HFFc6 (cell line): ENCODE measurements at regions not wholly inside any gene's neighbourhood (a gene's known extent, or its start where the extent isn't known, plus 50 kb on each side); places are given as distances from the start of the nearest gene placed in this dataset.
A peak's percentile ranks its signal among the peaks of the same experiment; 100 is the strongest.

Experiments
- DNase-seq: peaks from one replicate; pipeline ENCODE4 v3.0.0-alpha.2; 2018
- H3K27ac Mint-ChIP-seq: 2 replicates; pipeline ENCODE4 v1.8.0; 2020; ENCODE audit warnings: mild to moderate bottlenecking, mixed read lengths
- H3K27me3 Mint-ChIP-seq: 2 replicates; pipeline ENCODE4 v1.8.0; 2021; ENCODE audit warnings: mild to moderate bottlenecking, moderate library complexity, mixed read lengths; ENCODE audit not compliant: insufficient read depth
- H3K36me3 Mint-ChIP-seq: 2 replicates; pipeline ENCODE4 v1.8.0; 2021; ENCODE audit warnings: low read depth, mixed read lengths
- H3K4me1 Mint-ChIP-seq: 2 replicates; pipeline ENCODE4 v1.8.0; 2020; ENCODE audit warnings: low read depth, mixed read lengths
- H3K4me3 Mint-ChIP-seq: 2 replicates; pipeline ENCODE4 v1.8.0; 2020; ENCODE audit warnings: mild to moderate bottlenecking, moderate library complexity, mixed read lengths
- H3K9me3 Mint-ChIP-seq: 2 replicates; pipeline ENCODE4 v1.8.0; 2020; ENCODE audit warnings: mild to moderate bottlenecking, mixed read lengths
- CTCF ChIP-seq: fragments of 200-600 bp; sonication (generic); IDR thresholded peaks from 2 replicates; pipeline ENCODE4 v1.5.0; 2021; ENCODE audit warnings: antibody characterized with exemption, mild to moderate bottlenecking

- TF ChIP-seq CTCF: no peak
- H3K4me1 Mint-ChIP-seq: no peaks in the 10 kb centered on the region; the same call in 1 of the 2 replicates
- DNase-seq: no peak
- H3K27me3 Mint-ChIP-seq: peaks cover 5% of the 10 kb centered on the region
- no peak overlapping the region for H3K4me3 Mint-ChIP-seq
- H3K27ac Mint-ChIP-seq: no peak overlapping the region
- no peaks in the 10 kb centered on the region for H3K9me3 Mint-ChIP-seq
- no peaks in the 10 kb centered on the region for H3K36me3 Mint-ChIP-seq
Observed at GRCh38 chr1:72637593-72637992, 355.3 kb upstream of the NEGR1 start.

GRCh38 chr1:72636631-72637030, 354.3 kb upstream of the NEGR1 start:
- TF ChIP-seq CTCF: no peak
- no peaks in the 10 kb centered on the region; the same call in 1 of the 2 replicates for H3K4me1 Mint-ChIP-seq
- DNase-seq: no peak
- H3K9me3 Mint-ChIP-seq: no peaks in the 10 kb centered on the region
- H3K4me3 Mint-ChIP-seq: no peak overlapping the region
- no peak overlapping the region for H3K27ac Mint-ChIP-seq
- H3K36me3 Mint-ChIP-seq: no peaks in the 10 kb centered on the region
- peaks cover 3% of the 10 kb centered on the region for H3K27me3 Mint-ChIP-seq

GRCh38 chr1:72635719-72636118, 353.4 kb upstream of the NEGR1 start:
- no peaks in the 10 kb centered on the region; the same call in 1 of the 2 replicates for H3K4me1 Mint-ChIP-seq
- TF ChIP-seq CTCF: no peak
- H3K27ac Mint-ChIP-seq: no peak overlapping the region

GRCh38 chr1:72634946-72635345, 352.6 kb upstream of the NEGR1 start:
- H3K4me3 Mint-ChIP-seq: no peak overlapping the region
- no peak for DNase-seq
- TF ChIP-seq CTCF: no peak
- no peaks in the 10 kb centered on the region for H3K36me3 Mint-ChIP-seq
- H3K27me3 Mint-ChIP-seq: peaks cover 3% of the 10 kb centered on the region
- H3K27ac Mint-ChIP-seq: no peak overlapping the region
- no peaks in the 10 kb centered on the region; the same call in 1 of the 2 replicates for H3K4me1 Mint-ChIP-seq
- no peaks in the 10 kb centered on the region for H3K9me3 Mint-ChIP-seq

More at GRCh38 chr1:72635719-72636118, 353.4 kb upstream of the NEGR1 start:
- Mint-ChIP-seq H3K9me3 (no peaks in the 10 kb centered on the region), H3K27me3 (peaks cover 3% of the 10 kb centered on the region), H3K36me3 (no peaks in the 10 kb centered on the region), H3K4me3 (no peak overlapping the region)
- no peak for DNase-seq

GRCh38 chr1:72631449-72631848, 349.1 kb upstream of the NEGR1 start:
- Mint-ChIP-seq H3K36me3 (no peaks in the 10 kb centered on the region), H3K27ac (no peak overlapping the region), H3K9me3 (no peaks in the 10 kb centered on the region), H3K4me1 (no peaks in the 10 kb centered on the region; the same call in 1 of the 2 replicates), H3K4me3 (no peak overlapping the region), H3K27me3 (no peaks in the 10 kb centered on the region; the same call in 1 of the 2 replicates)
- no peak for TF ChIP-seq CTCF
- DNase-seq: no peak

- H3K36me3 Mint-ChIP-seq: no peaks in the 10 kb centered on the region
- peak; percentile 51 for DNase-seq
- H3K9me3 Mint-ChIP-seq: no peaks in the 10 kb centered on the region
- no peak overlapping the region for H3K27ac Mint-ChIP-seq
- H3K4me3 Mint-ChIP-seq: peak overlapping the region; percentile 21; the same call in 1 of the 2 replicates
- H3K27me3 Mint-ChIP-seq: no peaks in the 10 kb centered on the region
- H3K4me1 Mint-ChIP-seq: peaks cover 15% of the 10 kb centered on the region
- TF ChIP-seq CTCF: peak; percentile 79
Observed at GRCh38 chr1:72623299-72623708, 341.0 kb upstream of the NEGR1 start.
